ENCODE measurements at regions not wholly inside any gene's neighbourhood (a gene's known extent, or its start where the extent isn't known, plus 50 kb on each side); places are given as distances from the start of the nearest gene placed in this dataset.

DNA sequence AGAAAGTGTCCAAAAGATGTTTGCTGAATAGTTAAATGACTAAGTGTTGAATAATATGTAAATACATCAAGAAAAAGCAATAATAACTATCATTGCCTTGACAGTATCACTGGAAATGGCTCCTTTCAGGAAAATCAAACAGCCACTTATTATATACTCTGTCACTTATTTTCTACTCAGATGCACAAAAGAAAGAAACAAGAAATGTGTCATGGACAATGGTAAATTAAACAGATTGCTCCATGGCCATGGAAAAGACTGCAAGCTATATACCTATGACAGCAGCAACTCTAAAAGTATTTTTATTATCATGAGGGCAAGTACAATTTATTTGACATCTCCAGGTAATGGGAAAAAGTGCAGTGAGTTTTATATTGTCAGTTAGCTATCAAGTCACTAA, 52.9 kb upstream of the GUCY1A2 start:
- TF ChIP-seq, protein P1, sequence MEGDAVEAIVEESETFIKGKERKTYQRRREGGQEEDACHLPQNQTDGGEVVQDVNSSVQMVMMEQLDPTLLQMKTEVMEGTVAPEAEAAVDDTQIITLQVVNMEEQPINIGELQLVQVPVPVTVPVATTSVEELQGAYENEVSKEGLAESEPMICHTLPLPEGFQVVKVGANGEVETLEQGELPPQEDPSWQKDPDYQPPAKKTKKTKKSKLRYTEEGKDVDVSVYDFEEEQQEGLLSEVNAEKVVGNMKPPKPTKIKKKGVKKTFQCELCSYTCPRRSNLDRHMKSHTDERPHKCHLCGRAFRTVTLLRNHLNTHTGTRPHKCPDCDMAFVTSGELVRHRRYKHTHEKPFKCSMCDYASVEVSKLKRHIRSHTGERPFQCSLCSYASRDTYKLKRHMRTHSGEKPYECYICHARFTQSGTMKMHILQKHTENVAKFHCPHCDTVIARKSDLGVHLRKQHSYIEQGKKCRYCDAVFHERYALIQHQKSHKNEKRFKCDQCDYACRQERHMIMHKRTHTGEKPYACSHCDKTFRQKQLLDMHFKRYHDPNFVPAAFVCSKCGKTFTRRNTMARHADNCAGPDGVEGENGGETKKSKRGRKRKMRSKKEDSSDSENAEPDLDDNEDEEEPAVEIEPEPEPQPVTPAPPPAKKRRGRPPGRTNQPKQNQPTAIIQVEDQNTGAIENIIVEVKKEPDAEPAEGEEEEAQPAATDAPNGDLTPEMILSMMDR (IDR thresholded peaks at IDR 0.05; ENCODE audit: low read depth, low read length, missing control alignments): no peak
- DNase-seq (ENCODE audit: low read depth): no peak
- no peak overlapping the region for H3K4me3 ChIP-seq (ENCODE audit: low read depth, low read length)
- in situ Hi-C loops (cut with HindIII; ENCODE audit: low sequenced_read_pairs): no loop called here
